GM21723 (cell line): ENCODE measurements at regions not wholly inside any gene's neighbourhood (a gene's known extent, or its start where the extent isn't known, plus 50 kb on each side); places are given as distances from the start of the nearest gene placed in this dataset.

Experiments
- ATAC-seq: cut with Tn5 transposase; IDR thresholded peaks from one replicate; pipeline ENCODE4 v1.9.1; 2021; ENCODE audit warnings: mild to moderate bottlenecking, moderate library complexity; ENCODE audit not compliant: unreplicated experiment

GRCh38 chr5:3030511-3031165 is 279.2 kb upstream of the IRX2 start:
- no peak for ATAC-seq

GRCh38 chr5:3029396-3029795 is 277.9 kb upstream of the IRX2 start:
- ATAC-seq: no peak

GRCh38 chr5:3027866-3028635 is 276.6 kb upstream of the IRX2 start:
- ATAC-seq: no peak

- no peak for ATAC-seq
Measured at GRCh38 chr5:3027185-3027865, 275.8 kb upstream of the IRX2 start.

- no peak for ATAC-seq
Measured at GRCh38 chr5:3026651-3027050, 275.2 kb upstream of the IRX2 start.

GRCh38 chr5:3026099-3026498 is 274.6 kb upstream of the IRX2 start:
- ATAC-seq: no peak

GRCh38 chr5:3025392-3025791 is 273.9 kb upstream of the IRX2 start:
- no peak for ATAC-seq

GRCh38 chr5:3024976-3025375 is 273.5 kb upstream of the IRX2 start:
- ATAC-seq: no peak

GRCh38 chr5:3024554-3024953 is 273.1 kb upstream of the IRX2 start:
- no peak for ATAC-seq

- no peak for ATAC-seq
Measured at GRCh38 chr5:3024126-3024525, 272.6 kb upstream of the IRX2 start.

GRCh38 chr5:3023656-3024055 is 272.2 kb upstream of the IRX2 start:
- ATAC-seq: no peak

- ATAC-seq: no peak
Measured at GRCh38 chr5:3022665-3023064, 271.2 kb upstream of the IRX2 start.

- no peak for ATAC-seq
Measured at GRCh38 chr5:3020426-3020825, 268.9 kb upstream of the IRX2 start.

GRCh38 chr5:3019045-3019444 is 267.6 kb upstream of the IRX2 start:
- no peak for ATAC-seq

GRCh38 chr5:3011764-3012017 is 260.2 kb upstream of the IRX2 start:
- no peak for ATAC-seq

GRCh38 chr5:3010953-3011763 is 259.7 kb upstream of the IRX2 start:
- ATAC-seq: no peak

- no peak for ATAC-seq
Measured at GRCh38 chr5:3010301-3010952, 258.9 kb upstream of the IRX2 start.

GRCh38 chr5:3009605-3010004 is 258.1 kb upstream of the IRX2 start:
- no peak for ATAC-seq

- no peak for ATAC-seq
Measured at GRCh38 chr5:3007577-3007976, 256.1 kb upstream of the IRX2 start.

GRCh38 chr5:3006961-3007551 is 255.6 kb upstream of the IRX2 start:
- no peak for ATAC-seq

GRCh38 chr5:3006526-3006925 is 255.0 kb upstream of the IRX2 start:
- no peak for ATAC-seq
